SK-N-SH (cell line): ENCODE measurements at regions not wholly inside any gene's neighbourhood (a gene's known extent, or its start where the extent isn't known, plus 50 kb on each side); places are given as distances from the start of the nearest gene placed in this dataset.

Experiments used
- EP300 ChIP-seq, 2 experiments: IDR thresholded peaks; 2 replicates each; pipeline versions ENCODE4 v1.4.0 to v1.6.1; 2012; ENCODE audit warnings: borderline replicate concordance in 1 of 2, low read depth in 1 of 2, low read length in 1 of 2
- GATA2 ChIP-seq: sonication (generic); formaldehyde crosslinking; IDR thresholded peaks from 2 replicates; pipeline ENCODE4 v1.5.0; 2020; ENCODE audit warnings: mild to moderate bottlenecking, missing genetic modification reagents
- MAX ChIP-seq: IDR thresholded peaks from 2 replicates; pipeline ENCODE4 v1.4.0; 2012; ENCODE audit warnings: low read depth
- NRF1 ChIP-seq: IDR thresholded peaks from 2 replicates; pipeline ENCODE4 v1.6.1; 2012; ENCODE audit warnings: low read depth, mild to moderate bottlenecking, low read length
- POLR2AphosphoS5 ChIP-seq: IDR thresholded peaks from 2 replicates; pipeline ENCODE4 v1.6.1; 2012; ENCODE audit warnings: low read depth, low read length
- RCOR1 ChIP-seq: fragments of 150-350 bp; IDR thresholded peaks from 2 replicates; pipeline ENCODE4 v1.6.1; 2017; ENCODE audit warnings: antibody characterized with exemption, low read length
- YY1 ChIP-seq: IDR thresholded peaks from 2 replicates; pipeline ENCODE4 v1.4.0; 2012; ENCODE audit warnings: low read depth, mild to moderate bottlenecking
- ZBTB33 ChIP-seq: IDR thresholded peaks from 2 replicates; pipeline ENCODE4 v1.4.0; 2012; ENCODE audit warnings: low read depth, borderline replicate concordance
- TF ChIP-seq, protein P1 (sequence below): fragments of 200-600 bp; sonication (generic); IDR thresholded peaks from 2 replicates; pipeline ENCODE4 v1.6.1; 2017; ENCODE audit warnings: antibody characterized with exemption, mild to moderate bottlenecking, moderate library complexity
- TF ChIP-seq, protein P2 (sequence below): IDR thresholded peaks from 2 replicates; pipeline ENCODE4 v1.6.1; 2012; ENCODE audit warnings: mild to moderate bottlenecking, low read depth, low read length, moderate library complexity

DNA sequence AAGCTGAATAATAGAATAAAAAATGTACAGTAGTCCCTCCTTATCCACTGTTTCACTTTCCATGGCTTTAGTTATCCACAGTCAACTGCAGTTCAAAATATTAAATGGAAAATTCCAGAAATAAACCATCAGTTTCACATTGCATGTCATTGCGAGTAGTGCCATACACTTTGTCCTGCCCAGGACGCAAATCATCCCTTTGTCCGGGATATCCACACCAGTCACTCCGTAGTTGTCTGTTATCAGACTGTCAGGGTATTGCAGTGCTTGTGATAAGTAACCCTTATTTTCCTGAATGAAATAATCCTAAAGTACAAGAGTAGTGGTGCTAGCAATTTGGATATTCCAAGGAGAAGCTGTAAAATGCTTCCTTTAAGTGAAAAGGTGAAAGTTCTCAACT, 271.3 kb downstream of the DKK2 start:
- TF ChIP-seq, protein P1, sequence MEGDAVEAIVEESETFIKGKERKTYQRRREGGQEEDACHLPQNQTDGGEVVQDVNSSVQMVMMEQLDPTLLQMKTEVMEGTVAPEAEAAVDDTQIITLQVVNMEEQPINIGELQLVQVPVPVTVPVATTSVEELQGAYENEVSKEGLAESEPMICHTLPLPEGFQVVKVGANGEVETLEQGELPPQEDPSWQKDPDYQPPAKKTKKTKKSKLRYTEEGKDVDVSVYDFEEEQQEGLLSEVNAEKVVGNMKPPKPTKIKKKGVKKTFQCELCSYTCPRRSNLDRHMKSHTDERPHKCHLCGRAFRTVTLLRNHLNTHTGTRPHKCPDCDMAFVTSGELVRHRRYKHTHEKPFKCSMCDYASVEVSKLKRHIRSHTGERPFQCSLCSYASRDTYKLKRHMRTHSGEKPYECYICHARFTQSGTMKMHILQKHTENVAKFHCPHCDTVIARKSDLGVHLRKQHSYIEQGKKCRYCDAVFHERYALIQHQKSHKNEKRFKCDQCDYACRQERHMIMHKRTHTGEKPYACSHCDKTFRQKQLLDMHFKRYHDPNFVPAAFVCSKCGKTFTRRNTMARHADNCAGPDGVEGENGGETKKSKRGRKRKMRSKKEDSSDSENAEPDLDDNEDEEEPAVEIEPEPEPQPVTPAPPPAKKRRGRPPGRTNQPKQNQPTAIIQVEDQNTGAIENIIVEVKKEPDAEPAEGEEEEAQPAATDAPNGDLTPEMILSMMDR = no peak
- TF ChIP-seq, protein P2, sequence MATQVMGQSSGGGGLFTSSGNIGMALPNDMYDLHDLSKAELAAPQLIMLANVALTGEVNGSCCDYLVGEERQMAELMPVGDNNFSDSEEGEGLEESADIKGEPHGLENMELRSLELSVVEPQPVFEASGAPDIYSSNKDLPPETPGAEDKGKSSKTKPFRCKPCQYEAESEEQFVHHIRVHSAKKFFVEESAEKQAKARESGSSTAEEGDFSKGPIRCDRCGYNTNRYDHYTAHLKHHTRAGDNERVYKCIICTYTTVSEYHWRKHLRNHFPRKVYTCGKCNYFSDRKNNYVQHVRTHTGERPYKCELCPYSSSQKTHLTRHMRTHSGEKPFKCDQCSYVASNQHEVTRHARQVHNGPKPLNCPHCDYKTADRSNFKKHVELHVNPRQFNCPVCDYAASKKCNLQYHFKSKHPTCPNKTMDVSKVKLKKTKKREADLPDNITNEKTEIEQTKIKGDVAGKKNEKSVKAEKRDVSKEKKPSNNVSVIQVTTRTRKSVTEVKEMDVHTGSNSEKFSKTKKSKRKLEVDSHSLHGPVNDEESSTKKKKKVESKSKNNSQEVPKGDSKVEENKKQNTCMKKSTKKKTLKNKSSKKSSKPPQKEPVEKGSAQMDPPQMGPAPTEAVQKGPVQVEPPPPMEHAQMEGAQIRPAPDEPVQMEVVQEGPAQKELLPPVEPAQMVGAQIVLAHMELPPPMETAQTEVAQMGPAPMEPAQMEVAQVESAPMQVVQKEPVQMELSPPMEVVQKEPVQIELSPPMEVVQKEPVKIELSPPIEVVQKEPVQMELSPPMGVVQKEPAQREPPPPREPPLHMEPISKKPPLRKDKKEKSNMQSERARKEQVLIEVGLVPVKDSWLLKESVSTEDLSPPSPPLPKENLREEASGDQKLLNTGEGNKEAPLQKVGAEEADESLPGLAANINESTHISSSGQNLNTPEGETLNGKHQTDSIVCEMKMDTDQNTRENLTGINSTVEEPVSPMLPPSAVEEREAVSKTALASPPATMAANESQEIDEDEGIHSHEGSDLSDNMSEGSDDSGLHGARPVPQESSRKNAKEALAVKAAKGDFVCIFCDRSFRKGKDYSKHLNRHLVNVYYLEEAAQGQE = no peak
- TF ChIP-seq ZBTB33 (no peak), EP300 (IDR thresholded peaks at IDR 0.05; ENCODE audit: borderline replicate concordance in 1 of 2, low read depth in 1 of 2, low read length in 1 of 2) (no peak), NRF1 (no peak), POLR2AphosphoS5 (no peak), GATA2 (CRISPR knock-in tag) (no peak), RCOR1 (no peak), MAX (no peak), YY1 (no peak)
